GF-D8 (cell line): ENCODE measurements at regions not wholly inside any gene's neighbourhood (a gene's known extent, or its start where the extent isn't known, plus 50 kb on each side); places are given as distances from the start of the nearest gene placed in this dataset.
"Not testable (repeated sequence)": the region's sequence is repeated elsewhere in the genome, so short reads cannot be mapped to it uniquely, and the experiment has no call there.

Experiments used
- DNase-seq: peaks from one replicate; lab custom pipeline; 2025; lab: John Stamatoyannopoulos, UW

- DNase-seq: no peak
Measured at GRCh38 chr22:49413146-49413545, 414.5 kb downstream of the BRD1 start.

GRCh38 chr22:49412236-49412635 lies 415.4 kb downstream of the BRD1 start:
- DNase-seq: no peak

GRCh38 chr22:49411236-49411635 lies 416.4 kb downstream of the BRD1 start:
- DNase-seq: no peak

GRCh38 chr22:49408102-49408836 lies 419.4 kb downstream of the BRD1 start:
- DNase-seq: no peak

GRCh38 chr22:49406879-49407587 lies 420.6 kb downstream of the BRD1 start:
- DNase-seq: no peak

- no peak for DNase-seq
Measured at GRCh38 chr22:49406047-49406650, 421.5 kb downstream of the BRD1 start.

GRCh38 chr22:49405590-49405989 lies 422.1 kb downstream of the BRD1 start:
- DNase-seq: no peak

GRCh38 chr22:49404576-49405241 lies 423.0 kb downstream of the BRD1 start:
- no peak for DNase-seq

GRCh38 chr22:49404020-49404419 lies 423.7 kb downstream of the BRD1 start:
- no peak for DNase-seq

GRCh38 chr22:49403102-49403501 lies 424.6 kb downstream of the BRD1 start:
- no peak for DNase-seq

GRCh38 chr22:49402169-49402568 lies 425.5 kb downstream of the BRD1 start:
- DNase-seq: no peak

GRCh38 chr22:49400941-49401598 lies 426.6 kb downstream of the BRD1 start:
- DNase-seq: no peak

- no peak for DNase-seq
Measured at GRCh38 chr22:49400136-49400940, 427.3 kb downstream of the BRD1 start.

- DNase-seq: no peak
Measured at GRCh38 chr22:49398646-49399045, 429.0 kb downstream of the BRD1 start.

GRCh38 chr22:49398115-49398514 lies 429.6 kb downstream of the BRD1 start:
- no peak for DNase-seq

- DNase-seq: no peak
Measured at GRCh38 chr22:49396817-49397216, 430.9 kb downstream of the BRD1 start.

GRCh38 chr22:49395617-49396016 lies 432.1 kb downstream of the BRD1 start:
- DNase-seq: no peak

GRCh38 chr22:49395062-49395461 lies 432.6 kb downstream of the BRD1 start:
- not testable (repeated sequence) for DNase-seq

GRCh38 chr22:49394116-49394785 lies 433.4 kb downstream of the BRD1 start:
- DNase-seq: no peak

GRCh38 chr22:49393526-49393925 lies 434.1 kb downstream of the BRD1 start:
- no peak for DNase-seq
